HEK293T (cell line): ENCODE measurements at regions not wholly inside any gene's neighbourhood (a gene's known extent, or its start where the extent isn't known, plus 50 kb on each side); places are given as distances from the start of the nearest gene placed in this dataset.

ENCODE experiments used
- BHLHE40 ChIP-seq: fragments of 450-650 bp; IDR thresholded peaks from 2 replicates; pipeline ENCODE4 v1.6.1; 2016; ENCODE audit warnings: mild to moderate bottlenecking, moderate library complexity, borderline replicate concordance
- FOXA1 ChIP-seq: fragments of 450-650 bp; IDR thresholded peaks from 2 replicates; pipeline ENCODE4 v1.6.1; 2016; ENCODE audit warnings: mild to moderate bottlenecking
- NFRKB ChIP-seq: fragments of 450-650 bp; IDR thresholded peaks from 2 replicates; pipeline ENCODE4 v1.6.1; 2016; ENCODE audit warnings: mild to moderate bottlenecking, moderate library complexity
- SP1 ChIP-seq: fragments of 450-650 bp; IDR thresholded peaks from 2 replicates; pipeline ENCODE4 v1.6.1; 2017
- SUZ12 ChIP-seq: fragments of 450-650 bp; IDR thresholded peaks from 2 replicates; pipeline ENCODE4 v1.6.1; 2016; ENCODE audit warnings: mild to moderate bottlenecking
- TF ChIP-seq, protein P1 (sequence below): fragments of 450-650 bp; IDR thresholded peaks from 2 replicates; pipeline ENCODE4 v1.6.1; 2016

DNA sequence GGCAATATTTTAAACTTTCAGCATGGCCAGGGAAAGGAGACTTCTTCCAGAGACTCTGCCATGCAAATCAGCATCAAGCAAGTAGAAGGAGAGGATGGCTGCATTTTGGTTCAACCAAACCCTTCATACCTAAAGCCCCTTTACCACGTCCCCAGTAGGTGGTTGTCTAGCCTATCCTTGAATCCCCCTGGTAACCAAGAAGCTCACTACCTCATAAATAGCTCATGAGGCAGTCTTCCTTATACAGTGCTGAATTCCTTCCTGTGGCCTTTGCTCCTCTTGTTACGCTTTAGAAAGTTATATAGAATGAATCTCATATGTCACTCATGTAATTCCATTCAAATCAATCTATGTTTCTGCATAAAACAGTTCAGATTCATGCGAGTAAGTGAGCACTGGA lies 289.5 kb upstream of the SLC30A5 start:
- TF ChIP-seq BHLHE40 (no peak), NFRKB (no peak), SUZ12 (no peak), FOXA1 (no peak), SP1 (no peak)
- TF ChIP-seq, protein P1, sequence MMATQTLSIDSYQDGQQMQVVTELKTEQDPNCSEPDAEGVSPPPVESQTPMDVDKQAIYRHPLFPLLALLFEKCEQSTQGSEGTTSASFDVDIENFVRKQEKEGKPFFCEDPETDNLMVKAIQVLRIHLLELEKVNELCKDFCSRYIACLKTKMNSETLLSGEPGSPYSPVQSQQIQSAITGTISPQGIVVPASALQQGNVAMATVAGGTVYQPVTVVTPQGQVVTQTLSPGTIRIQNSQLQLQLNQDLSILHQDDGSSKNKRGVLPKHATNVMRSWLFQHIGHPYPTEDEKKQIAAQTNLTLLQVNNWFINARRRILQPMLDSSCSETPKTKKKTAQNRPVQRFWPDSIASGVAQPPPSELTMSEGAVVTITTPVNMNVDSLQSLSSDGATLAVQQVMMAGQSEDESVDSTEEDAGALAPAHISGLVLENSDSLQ, result no peak
